Neutrophil (primary cell): ENCODE measurements at regions not wholly inside any gene's neighbourhood (a gene's known extent, or its start where the extent isn't known, plus 50 kb on each side); places are given as distances from the start of the nearest gene placed in this dataset.

Source experiments
- H3K27ac ChIP-seq: fragments of 200-600 bp; sonication (generic); 2 replicates; pipeline ENCODE4 v1.5.1; 2016; ENCODE audit warnings: mild to moderate bottlenecking, moderate library complexity
- H3K27me3 ChIP-seq: fragments of 200-600 bp; sonication (generic); 2 replicates; pipeline ENCODE4 v1.6.0; 2016; ENCODE audit warnings: mild to moderate bottlenecking
- H3K36me3 ChIP-seq: fragments of 200-600 bp; sonication (generic); 2 replicates; pipeline ENCODE4 v1.5.1; 2017
- H3K4me1 ChIP-seq, 2 experiments: fragments of 200-600 bp in 1 of 2; sonication (generic) in 1 of 2; 1 replicate in 1 of 2; 2 replicates in 1 of 2; pipeline versions ENCODE4 v1.5.1 to v1.6.1; 2013 to 2016; ENCODE audit warnings: low read depth in 1 of 2, low read length in 1 of 2, mild to moderate bottlenecking in 1 of 2, moderate library complexity in 1 of 2; ENCODE audit not compliant: control insufficient read depth in 1 of 2, insufficient read depth in 1 of 2
- H3K4me3 ChIP-seq, 2 experiments: fragments of 200-600 bp in 1 of 2; sonication (generic) in 1 of 2; 1 replicate in 1 of 2; 2 replicates in 1 of 2; pipeline ENCODE4 v1.5.1; 2013 to 2016; ENCODE audit warnings: low read depth in 1 of 2, low read length in 1 of 2, mild to moderate bottlenecking in 1 of 2, moderate library complexity in 1 of 2
- H3K9me3 ChIP-seq: fragments of 200-600 bp; sonication (generic); 2 replicates; pipeline ENCODE4 v1.5.1; 2016
- TF ChIP-seq, protein P1 (sequence below): fragments of 200-600 bp; sonication (generic); IDR thresholded peaks from 2 replicates; pipeline ENCODE4 v1.5.1; 2016; ENCODE audit warnings: antibody characterized with exemption

DNA sequence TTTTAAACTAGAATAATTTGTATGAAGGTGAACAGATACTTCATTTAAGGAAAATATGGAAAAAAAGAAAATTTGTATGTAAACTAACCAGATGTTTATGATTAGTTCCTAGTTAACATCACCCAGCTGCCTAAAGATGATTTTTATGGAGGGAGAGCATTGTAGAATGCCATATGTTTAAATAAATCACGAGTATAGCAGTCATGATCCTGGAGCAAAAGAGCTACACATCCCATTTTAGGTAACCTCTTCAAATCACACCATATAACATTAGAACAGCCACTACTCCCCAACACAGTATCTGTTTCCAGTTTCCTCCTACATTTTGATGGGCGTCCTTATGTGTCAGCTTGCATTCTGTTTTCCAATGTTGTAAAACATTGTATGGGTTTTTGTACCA, 571.9 kb upstream of the FAM241A start:
- Histone ChIP-seq H3K9me3 (no peaks in the 10 kb centered on the region), H3K27me3 (no peaks in the 10 kb centered on the region), H3K27ac (no peak overlapping the region), H3K36me3 (no peaks in the 10 kb centered on the region), H3K4me3 (no peak overlapping the region), H3K4me1 (no peaks in the 10 kb centered on the region)
- TF ChIP-seq, protein P1, sequence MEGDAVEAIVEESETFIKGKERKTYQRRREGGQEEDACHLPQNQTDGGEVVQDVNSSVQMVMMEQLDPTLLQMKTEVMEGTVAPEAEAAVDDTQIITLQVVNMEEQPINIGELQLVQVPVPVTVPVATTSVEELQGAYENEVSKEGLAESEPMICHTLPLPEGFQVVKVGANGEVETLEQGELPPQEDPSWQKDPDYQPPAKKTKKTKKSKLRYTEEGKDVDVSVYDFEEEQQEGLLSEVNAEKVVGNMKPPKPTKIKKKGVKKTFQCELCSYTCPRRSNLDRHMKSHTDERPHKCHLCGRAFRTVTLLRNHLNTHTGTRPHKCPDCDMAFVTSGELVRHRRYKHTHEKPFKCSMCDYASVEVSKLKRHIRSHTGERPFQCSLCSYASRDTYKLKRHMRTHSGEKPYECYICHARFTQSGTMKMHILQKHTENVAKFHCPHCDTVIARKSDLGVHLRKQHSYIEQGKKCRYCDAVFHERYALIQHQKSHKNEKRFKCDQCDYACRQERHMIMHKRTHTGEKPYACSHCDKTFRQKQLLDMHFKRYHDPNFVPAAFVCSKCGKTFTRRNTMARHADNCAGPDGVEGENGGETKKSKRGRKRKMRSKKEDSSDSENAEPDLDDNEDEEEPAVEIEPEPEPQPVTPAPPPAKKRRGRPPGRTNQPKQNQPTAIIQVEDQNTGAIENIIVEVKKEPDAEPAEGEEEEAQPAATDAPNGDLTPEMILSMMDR: no peak

DNA sequence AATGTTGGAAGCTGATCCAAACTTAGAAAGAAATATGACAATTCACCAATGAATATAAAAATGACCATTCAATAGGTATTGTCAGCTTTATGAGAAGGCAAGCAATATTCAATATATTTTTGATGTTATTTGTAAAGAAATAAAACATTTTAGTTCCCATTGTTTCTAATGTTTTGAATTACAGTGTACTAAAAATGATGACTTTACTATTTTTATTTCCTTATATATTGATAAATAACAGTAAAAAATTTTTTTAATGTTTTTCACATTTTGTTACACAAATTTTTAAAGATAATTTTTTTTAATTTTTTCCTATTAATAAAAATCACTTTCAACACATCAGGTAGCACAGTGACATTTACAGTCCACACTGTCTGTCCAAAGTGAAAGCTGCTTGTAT, 565.5 kb upstream of the FAM241A start:
- TF ChIP-seq, protein P1: no peak
- Histone ChIP-seq H3K27me3 (no peaks in the 10 kb centered on the region), H3K27ac (no peak overlapping the region), H3K4me3 (no peak overlapping the region), H3K36me3 (no peaks in the 10 kb centered on the region), H3K4me1 (no peaks in the 10 kb centered on the region), H3K9me3 (no peaks in the 10 kb centered on the region)

- Histone ChIP-seq H3K27ac (no peak overlapping the region), H3K9me3 (no peaks in the 10 kb centered on the region), H3K4me1 (no peaks in the 10 kb centered on the region), H3K27me3 (no peaks in the 10 kb centered on the region), H3K4me3 (no peak overlapping the region), H3K36me3 (no peaks in the 10 kb centered on the region)
- TF ChIP-seq, protein P1: no peak
Measured at GRCh38 chr4:111595456-111595855, 549.8 kb upstream of the FAM241A start.

DNA sequence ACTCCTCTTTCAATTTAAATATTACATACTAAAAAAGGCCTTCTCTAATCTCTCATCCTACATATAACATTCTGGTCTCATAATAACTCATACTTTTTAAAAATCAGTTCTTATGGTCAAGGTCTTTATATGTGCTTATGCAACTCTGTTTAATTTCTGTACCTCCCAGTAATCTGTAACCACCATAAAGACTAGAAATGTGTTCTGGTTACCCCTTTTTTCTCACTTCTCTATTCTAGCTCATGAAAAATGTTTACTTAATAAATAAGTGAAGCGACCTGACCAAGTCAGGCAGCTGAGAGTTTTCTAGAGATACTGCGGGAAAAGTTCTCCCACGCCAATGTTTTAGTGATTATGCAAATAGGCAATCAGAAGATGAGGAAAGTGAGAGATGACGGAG, 548.8 kb upstream of the FAM241A start:
- H3K27me3 ChIP-seq: no peaks in the 10 kb centered on the region
- TF ChIP-seq, protein P1: no peak
- no peak overlapping the region for H3K27ac ChIP-seq
- H3K4me1 ChIP-seq: no peaks in the 10 kb centered on the region
- no peaks in the 10 kb centered on the region for H3K36me3 ChIP-seq
- no peaks in the 10 kb centered on the region for H3K9me3 ChIP-seq
- no peak overlapping the region for H3K4me3 ChIP-seq

GRCh38 chr4:111601671-111602070, 543.6 kb upstream of the FAM241A start:
- no peaks in the 10 kb centered on the region for H3K27me3 ChIP-seq
- no peak overlapping the region for H3K27ac ChIP-seq
- no peaks in the 10 kb centered on the region for H3K9me3 ChIP-seq
- H3K4me3 ChIP-seq: no peak overlapping the region
- no peaks in the 10 kb centered on the region for H3K4me1 ChIP-seq
- H3K36me3 ChIP-seq: no peaks in the 10 kb centered on the region
- TF ChIP-seq, protein P1: no peak

GRCh38 chr4:111602848-111603247, 542.4 kb upstream of the FAM241A start:
- H3K27ac ChIP-seq: no peak overlapping the region

More at GRCh38 chr4:111602848-111603247, 542.4 kb upstream of the FAM241A start:
- H3K4me1 ChIP-seq: no peaks in the 10 kb centered on the region
- no peaks in the 10 kb centered on the region for H3K9me3 ChIP-seq
- no peaks in the 10 kb centered on the region for H3K36me3 ChIP-seq
- H3K4me3 ChIP-seq: no peak overlapping the region
- TF ChIP-seq, protein P1: no peak
- no peaks in the 10 kb centered on the region for H3K27me3 ChIP-seq
